GM21447 (cell line): ENCODE measurements at regions not wholly inside any gene's neighbourhood (a gene's known extent, or its start where the extent isn't known, plus 50 kb on each side); places are given as distances from the start of the nearest gene placed in this dataset.

Experiments
- ATAC-seq: cut with Tn5 transposase; IDR thresholded peaks from one replicate; pipeline ENCODE4 v1.9.1; 2021; ENCODE audit not compliant: unreplicated experiment

- ATAC-seq, result no peak
Measured at GRCh38 chr16:66152181-66152580, 214.3 kb upstream of the CDH5 start.

DNA sequence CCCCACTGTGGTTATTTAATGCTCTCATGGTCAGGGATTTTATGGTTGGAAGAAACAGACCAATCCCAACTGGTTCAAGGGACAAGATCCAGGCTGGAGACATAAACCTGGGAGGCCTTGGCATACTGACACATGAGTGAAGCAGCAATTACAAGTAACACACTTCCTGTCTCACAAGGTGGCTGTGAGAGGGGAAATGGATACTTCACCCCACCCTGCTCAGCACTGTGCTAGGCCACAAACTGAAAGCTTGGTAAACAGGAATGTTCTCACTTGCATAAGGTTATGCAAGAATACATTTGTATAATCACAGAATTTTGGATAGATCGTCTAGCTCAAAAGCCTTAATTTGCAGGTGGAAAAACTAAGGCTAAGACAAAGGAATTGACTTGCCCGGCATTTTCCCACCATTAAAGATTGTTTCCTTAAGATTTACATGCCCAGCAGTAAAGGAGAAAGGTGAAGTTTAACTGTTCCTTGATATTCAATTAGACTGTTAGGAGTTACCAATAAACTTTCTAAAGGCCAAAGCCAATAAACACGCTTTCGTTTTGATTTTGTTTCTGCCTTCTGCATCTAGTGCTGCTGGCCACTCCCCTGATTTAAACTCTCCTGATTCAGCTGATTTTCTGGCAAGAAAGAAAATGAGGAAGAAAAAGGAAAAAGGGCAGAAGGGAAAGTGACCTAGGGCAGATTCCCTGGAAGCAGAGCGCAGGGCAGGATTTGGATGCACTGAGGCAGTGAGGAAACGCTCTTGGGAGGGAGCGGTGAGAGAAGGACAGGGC lies 215.6 kb upstream of the CDH5 start:
- ATAC-seq, result no peak

GRCh38 chr16:66147291-66147690 lies 219.2 kb upstream of the CDH5 start:
- no peak for ATAC-seq

GRCh38 chr16:66146798-66147197 lies 219.7 kb upstream of the CDH5 start:
- ATAC-seq, result no peak

- no peak for ATAC-seq
Measured at GRCh38 chr16:66144641-66145040, 221.8 kb upstream of the CDH5 start.

DNA sequence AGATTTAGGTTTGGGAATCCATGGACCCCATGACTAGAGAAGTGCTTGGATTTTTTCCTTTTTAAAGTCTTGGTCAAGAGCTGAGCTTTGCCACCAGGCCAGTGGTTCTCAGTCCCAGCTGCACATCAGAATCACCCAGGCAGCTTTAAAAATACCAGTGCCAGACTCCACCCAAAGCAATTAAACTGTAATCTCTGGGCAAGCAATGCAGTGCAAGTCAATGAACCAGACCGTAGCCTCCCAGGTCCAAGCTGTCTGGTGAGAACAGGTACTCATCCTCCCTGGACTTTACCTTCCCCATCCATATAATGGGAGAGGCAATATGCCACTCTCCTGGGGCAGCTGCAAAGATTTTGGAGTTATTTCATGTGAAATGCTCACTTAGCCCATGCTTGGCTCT lies 223.1 kb upstream of the CDH5 start:
- no peak for ATAC-seq

DNA sequence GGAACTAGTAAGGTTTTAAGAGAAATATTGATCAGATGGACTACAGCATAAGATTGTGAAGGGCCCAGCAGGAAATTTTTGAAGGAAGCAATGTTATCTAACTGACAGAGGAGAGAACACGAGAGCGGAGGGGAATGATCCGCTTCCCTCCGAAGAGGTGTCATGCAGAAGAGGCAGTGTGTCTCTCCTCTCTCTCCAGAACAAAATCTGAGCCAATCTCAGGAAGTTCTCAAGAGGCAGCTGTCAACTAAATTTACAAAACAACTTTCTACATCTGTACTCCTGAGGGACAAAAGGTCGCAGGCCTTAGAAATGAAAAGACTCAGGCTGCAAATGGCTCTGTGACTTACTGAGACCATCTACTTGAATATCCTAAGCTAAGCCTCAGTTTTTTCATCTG lies 224.6 kb upstream of the CDH5 start:
- ATAC-seq, result no peak

DNA sequence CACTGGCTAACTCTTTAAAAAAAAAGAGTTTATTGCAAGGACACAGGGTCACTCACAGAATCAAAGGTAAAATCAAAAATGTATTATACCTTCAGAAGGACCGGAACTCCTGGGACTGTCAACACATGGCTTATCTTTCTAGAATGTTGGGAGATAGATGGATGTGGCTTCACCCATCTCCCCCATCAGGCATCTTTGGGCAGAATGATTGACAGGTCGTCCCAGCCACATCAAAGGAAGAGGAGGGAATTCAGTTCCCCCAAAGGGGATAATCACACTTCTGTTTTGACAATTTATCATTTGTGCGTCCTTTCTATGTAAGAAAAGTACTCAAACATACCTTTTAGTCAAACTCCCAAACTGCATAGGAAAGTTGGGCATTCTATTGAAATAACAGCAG lies 228.6 kb upstream of the CDH5 start:
- no peak for ATAC-seq

- no peak for ATAC-seq
Measured at GRCh38 chr16:66136841-66137240, 229.7 kb upstream of the CDH5 start.

- ATAC-seq, result no peak
Measured at GRCh38 chr16:66135838-66136237, 230.7 kb upstream of the CDH5 start.

- no peak for ATAC-seq
Measured at GRCh38 chr16:66135421-66135831, 231.1 kb upstream of the CDH5 start.

GRCh38 chr16:66134875-66135274 lies 231.6 kb upstream of the CDH5 start:
- no peak for ATAC-seq

DNA sequence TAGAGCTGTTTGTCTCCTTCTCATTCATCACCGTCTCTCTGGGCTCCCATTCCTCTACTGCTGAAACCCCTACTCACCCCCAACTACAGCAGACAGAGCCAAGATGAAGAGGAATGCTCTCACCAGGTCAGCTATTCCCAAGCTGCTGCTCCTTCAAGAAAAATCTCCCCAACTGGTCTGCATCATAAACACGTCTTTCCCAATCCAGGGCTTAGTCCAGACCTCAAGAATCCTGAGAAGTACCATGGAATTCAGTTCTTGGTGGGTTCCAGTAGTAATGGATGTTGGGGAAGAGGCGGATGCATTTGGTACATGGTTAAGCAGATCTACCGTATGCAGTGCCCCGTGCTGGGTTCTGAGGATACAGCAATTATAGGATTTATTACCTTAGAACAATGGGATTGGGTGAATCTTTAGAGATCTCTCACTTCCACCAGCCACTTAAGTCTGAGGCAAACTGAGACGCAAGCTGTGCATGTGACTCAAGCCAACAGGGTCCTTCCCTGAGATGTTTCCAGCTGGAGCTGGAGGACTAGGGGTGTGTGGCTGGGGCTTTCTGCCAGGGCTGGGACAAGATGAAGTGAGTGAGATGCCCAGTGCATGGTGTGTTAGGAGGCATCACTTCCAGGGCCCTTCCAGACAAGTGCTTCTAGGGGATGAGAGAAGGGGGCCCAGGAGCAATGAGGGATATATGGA lies 232.7 kb upstream of the CDH5 start:
- no peak for ATAC-seq

DNA sequence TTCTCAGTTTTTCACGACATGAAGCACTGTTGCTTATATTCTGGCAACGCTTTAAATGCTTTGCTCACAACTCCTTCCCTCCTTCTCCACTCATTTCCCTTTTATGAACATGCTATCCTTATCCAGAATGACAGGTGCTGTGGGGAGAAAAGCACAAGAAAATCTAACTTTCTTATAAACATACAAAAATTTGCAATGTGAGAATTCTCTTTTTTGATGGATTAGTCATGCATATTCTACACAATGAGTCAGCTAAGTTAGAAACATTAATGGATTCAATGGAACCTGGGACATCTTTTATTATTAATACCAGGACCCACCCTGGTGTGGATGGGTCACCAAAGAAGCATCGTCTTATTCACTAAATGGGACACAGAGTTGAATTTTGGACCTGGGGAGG lies 234.6 kb upstream of the CDH5 start:
- ATAC-seq, result no peak

GRCh38 chr16:66131156-66131807 lies 235.2 kb upstream of the CDH5 start:
- ATAC-seq, result no peak

DNA sequence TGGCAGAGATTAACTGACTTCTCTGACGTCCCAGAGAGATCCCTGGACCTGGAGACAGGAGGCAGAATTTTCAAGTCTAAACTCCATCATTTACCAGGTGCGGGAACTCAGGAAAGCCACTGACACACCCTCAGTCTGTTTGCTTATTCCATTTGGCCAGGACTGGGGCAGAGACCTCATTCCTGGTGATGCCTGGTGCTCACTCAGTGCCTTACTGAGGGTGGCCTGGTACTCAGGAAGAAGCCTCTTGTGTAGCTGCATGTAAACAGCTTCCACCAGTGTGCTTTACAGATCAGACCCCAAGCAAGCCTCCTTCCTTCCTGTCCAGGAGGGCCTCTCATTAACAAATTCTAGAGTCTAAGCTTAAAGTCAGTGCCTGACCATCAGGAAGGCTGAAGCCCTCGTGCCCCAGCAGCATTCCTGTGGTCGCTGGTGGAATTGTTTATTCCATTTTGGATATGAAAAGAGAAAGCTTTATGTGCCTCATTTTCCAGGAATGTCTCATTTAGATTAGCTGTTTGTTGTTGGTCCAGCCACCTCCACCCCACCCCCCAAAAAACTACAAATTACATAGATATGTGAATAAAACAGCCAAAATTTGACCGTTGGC lies 236.1 kb upstream of the CDH5 start:
- ATAC-seq, result no peak

- no peak for ATAC-seq
Measured at GRCh38 chr16:66129196-66129595, 237.3 kb upstream of the CDH5 start.

DNA sequence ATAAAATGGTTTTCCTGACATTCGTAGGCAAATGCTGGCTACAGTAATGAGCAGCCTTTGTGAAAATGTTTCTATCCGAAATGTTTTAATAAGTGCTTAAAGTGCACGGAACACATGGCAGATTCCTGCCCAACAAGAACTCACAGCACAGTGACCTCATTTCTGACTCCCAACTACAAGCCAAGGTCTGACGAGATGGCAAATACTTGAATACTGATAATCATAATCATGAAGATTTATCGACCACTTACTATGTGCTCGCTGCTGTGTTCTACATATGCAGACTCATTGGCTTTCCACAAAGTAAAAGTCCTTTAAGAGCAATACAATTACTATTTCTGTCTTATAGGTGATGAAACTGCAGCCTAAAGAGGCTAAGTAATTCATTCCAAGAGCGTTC lies 238.1 kb upstream of the CDH5 start:
- ATAC-seq, result no peak

DNA sequence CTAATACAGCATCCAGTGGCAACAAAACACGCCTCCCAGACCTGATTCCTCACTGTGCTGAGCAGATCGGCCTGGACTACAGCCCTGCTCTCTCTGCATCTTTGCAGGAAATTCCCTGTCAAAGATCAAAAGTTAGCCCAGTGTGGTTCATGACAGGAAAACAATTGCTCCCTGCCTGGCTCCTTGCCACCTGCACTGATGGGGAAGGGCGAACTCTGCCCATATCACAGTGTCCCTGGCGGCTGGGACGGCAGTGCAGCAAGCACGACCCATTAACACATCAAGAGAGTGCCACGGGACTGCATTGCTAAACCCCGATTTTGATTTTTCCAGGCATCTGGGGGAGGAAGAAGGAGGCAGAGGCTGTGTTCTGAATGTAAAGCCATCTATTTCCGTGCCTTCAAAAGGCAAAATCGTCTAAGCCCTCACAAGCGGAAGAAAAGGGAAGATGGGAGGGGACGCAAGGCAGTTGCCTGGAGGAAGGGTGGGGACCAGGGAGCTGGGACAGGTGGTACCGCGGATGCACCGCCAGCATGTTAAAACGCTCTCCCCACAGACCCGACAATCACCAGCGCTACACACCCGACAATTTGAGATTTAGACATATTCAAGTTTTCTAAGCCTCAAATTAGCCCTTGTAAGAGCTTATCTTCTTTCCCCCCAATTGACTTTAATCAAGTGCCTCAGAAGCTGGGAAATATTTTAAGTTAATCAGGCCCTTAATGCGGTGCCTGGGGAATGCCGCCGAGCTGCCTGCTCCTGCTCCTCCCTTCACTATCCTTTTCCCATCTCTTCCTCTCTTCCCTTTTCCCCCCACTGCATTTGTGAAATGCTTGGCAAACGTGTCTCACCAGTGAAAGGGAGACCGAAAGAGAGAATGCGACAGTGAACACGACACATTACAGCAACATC lies 238.8 kb upstream of the CDH5 start:
- no peak for ATAC-seq

- ATAC-seq, result no peak
Measured at GRCh38 chr16:66121466-66121865, 245.0 kb upstream of the CDH5 start.

- no peak for ATAC-seq
Measured at GRCh38 chr16:66120656-66121055, 245.8 kb upstream of the CDH5 start.
